ENCODE measurements at regions not wholly inside any gene's neighbourhood (a gene's known extent, or its start where the extent isn't known, plus 50 kb on each side); places are given as distances from the start of the nearest gene placed in this dataset.
A peak's percentile ranks its signal among the peaks of the same experiment; 100 is the strongest.

GRCh38 chr10:6721964-6722615, 142.0 kb upstream of the PRKCQ start:
- peak; percentile 86 for DNase-seq (ENCODE audit: low read depth)
- TF ChIP-seq, protein P1, sequence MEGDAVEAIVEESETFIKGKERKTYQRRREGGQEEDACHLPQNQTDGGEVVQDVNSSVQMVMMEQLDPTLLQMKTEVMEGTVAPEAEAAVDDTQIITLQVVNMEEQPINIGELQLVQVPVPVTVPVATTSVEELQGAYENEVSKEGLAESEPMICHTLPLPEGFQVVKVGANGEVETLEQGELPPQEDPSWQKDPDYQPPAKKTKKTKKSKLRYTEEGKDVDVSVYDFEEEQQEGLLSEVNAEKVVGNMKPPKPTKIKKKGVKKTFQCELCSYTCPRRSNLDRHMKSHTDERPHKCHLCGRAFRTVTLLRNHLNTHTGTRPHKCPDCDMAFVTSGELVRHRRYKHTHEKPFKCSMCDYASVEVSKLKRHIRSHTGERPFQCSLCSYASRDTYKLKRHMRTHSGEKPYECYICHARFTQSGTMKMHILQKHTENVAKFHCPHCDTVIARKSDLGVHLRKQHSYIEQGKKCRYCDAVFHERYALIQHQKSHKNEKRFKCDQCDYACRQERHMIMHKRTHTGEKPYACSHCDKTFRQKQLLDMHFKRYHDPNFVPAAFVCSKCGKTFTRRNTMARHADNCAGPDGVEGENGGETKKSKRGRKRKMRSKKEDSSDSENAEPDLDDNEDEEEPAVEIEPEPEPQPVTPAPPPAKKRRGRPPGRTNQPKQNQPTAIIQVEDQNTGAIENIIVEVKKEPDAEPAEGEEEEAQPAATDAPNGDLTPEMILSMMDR (conservative IDR thresholded peaks at IDR 0.05; ENCODE audit: low read depth, low read length): no peak
- H3K4me3 ChIP-seq (ENCODE audit: low read depth, low read length): no peak overlapping the region

DNA sequence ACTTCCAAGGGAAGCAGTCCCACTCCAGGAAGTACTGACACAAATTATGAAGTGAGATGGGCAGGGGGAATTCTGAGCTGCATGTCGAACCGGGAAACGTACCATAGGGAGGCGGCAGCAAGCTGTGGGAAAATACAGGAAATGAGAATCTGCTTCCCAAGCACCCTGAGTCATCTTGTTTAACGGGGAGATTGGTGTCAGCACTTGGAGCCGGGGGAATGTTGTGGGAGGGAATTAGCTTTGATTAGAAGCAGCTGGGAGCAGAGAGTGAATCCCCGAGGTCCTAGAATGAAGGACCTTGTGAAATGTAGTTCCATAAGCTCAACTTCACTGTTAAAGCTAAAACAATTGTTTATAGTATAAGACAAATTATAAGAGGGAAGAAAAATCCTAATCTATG, 141.4 kb upstream of the PRKCQ start:
- DNase-seq (ENCODE audit: low read depth): peak; percentile 85
- TF ChIP-seq, protein P1 (conservative IDR thresholded peaks at IDR 0.05; ENCODE audit: low read depth, low read length): peak; percentile 51
- no peak overlapping the region for H3K4me3 ChIP-seq (ENCODE audit: low read depth, low read length)

DNA sequence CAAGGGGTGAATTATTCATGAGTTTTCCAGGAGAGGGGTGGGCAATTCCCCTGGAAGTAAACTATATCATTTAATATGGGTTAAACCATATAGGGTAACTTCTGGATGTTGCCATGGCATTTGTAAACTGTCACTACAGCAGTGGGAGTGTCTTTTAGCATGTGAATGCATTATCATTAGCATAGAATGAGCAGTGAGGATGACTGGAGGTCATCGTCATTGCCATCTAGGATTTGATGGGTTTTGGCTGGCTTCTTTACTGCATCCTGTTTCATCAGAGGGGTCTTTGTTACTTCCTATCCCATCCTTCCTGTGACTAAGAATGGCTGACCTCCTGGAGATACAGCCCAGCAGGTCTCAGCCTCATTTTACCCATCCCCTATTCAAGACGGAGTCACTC, 139.5 kb upstream of the PRKCQ start:
- TF ChIP-seq, protein P1 (conservative IDR thresholded peaks at IDR 0.05; ENCODE audit: low read depth, low read length): no peak
- H3K4me3 ChIP-seq (ENCODE audit: low read depth, low read length): no peak overlapping the region
- no peak for DNase-seq (ENCODE audit: low read depth)

- DNase-seq (ENCODE audit: low read depth): no peak
- H3K4me3 ChIP-seq (ENCODE audit: low read depth, low read length): no peak overlapping the region
- TF ChIP-seq, protein P1 (conservative IDR thresholded peaks at IDR 0.05; ENCODE audit: low read depth, low read length): no peak
Measured at GRCh38 chr10:6718550-6718949, 138.5 kb upstream of the PRKCQ start.

DNA sequence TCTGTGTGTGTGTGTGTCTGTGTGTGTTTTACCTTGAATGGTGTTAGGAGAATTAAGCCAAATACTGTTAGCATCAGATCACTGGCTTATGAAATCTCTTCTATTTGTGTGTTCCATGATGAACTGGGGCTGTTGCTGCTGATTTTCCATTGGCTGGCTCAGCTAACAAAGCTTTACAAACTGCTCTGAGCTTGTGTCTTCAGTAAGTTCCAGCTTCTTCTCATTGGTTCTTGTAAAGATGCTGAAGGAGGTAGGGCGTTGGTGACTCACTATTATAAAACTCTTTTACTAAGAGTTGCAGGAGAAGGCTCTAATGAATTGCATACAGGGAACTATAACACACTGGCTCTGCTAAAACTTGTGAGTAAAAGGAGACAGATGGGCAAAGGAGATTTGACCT, 136.4 kb upstream of the PRKCQ start:
- TF ChIP-seq, protein P1 (conservative IDR thresholded peaks at IDR 0.05; ENCODE audit: low read depth, low read length): no peak
- no peak overlapping the region for H3K4me3 ChIP-seq (ENCODE audit: low read depth, low read length)
- DNase-seq (ENCODE audit: low read depth): no peak

DNA sequence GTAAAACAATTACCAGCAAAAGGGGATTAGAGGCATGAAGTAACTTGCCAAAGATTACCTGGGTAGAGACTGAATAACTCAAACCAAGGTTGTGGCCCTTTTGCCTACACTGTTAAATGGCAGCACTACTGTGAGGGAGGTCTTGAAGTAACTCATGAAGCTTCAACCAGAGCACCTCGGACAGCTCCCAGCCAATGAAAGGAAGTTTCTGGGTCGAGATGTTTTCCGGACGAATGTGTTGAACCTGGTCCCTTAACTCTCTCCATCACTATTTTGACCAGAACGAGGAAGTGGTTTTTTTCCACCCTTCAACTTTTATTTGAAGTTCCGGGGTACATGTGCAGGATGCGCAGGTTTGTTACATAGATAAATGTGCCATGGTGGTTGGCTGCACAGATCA, 133.6 kb upstream of the PRKCQ start:
- H3K4me3 ChIP-seq (ENCODE audit: low read depth, low read length): no peak overlapping the region
- TF ChIP-seq, protein P1 (conservative IDR thresholded peaks at IDR 0.05; ENCODE audit: low read depth, low read length): no peak
- DNase-seq (ENCODE audit: low read depth): no peak

DNA sequence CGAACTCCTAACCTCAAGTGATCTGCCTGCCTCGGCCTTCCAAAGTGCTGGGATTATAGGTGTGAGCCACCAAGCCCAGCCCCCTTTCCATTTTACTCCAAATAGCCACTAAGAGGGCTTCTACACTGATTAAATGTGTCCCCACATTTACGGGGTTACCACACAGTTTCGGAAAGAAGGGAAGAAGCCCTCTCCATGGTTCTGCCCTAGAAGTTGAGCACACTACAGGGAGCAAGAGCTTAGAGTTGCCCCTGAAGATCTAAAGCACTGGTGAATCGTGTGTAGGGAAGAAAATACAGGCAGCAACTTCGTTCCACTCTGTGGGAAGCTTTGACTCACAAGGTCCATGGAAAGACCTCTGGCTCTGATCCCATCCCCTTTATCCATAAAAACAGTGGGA, 133.0 kb upstream of the PRKCQ start:
- no peak overlapping the region for H3K4me3 ChIP-seq (ENCODE audit: low read depth, low read length)
- TF ChIP-seq, protein P1 (conservative IDR thresholded peaks at IDR 0.05; ENCODE audit: low read depth, low read length): no peak
- DNase-seq (ENCODE audit: low read depth): no peak
